ENCODE measurements at regions not wholly inside any gene's neighbourhood (a gene's known extent, or its start where the extent isn't known, plus 50 kb on each side); places are given as distances from the start of the nearest gene placed in this dataset.

DNA sequence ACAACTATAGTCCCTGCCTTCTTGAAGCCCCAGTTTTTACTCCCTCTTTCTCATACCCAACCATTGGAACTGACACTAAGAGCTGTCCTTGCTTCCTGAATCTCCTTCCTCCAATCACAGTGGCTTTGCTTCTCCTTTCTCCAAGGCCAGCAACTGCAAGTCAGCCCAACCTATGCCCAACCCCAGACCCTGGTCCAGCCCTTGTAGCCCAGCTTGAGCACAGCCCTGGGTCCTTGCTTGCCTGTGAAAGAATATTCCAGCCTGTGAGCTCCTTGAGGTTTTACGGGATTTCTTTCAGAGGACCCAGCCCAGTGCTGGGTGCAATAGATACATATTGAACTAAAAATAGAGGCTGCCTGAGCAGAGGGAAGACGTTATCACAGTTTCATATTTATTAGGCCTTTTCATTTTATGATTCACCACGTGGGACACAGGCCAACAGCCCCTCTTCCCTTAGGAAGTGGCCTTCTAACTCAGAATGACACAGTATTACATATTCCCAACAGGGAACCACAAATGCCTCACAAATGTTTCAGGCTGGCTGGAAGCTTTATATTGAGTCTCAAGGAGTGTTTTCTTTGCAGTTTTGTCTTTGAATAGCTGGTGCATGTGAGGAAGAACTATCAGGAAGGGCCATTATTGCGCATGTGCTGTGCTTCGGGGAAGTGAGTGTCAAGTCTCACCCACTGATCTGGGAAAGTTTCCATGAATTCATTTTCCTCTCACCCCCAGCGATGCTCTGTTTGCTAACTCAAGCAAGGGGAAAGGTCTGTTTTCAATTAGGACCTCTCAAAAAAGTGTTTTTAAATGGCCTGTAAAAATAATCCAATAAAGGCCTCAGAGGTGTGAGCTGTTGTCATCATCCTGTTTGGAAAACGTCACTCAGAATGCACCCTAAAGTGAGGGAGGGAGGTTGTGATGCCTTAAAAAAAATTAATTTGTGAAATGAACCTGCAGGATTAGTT is 92.3 kb upstream of the NFIA start:
- no peak for TF ChIP-seq EZH2 (IDR thresholded peaks at IDR 0.05; ENCODE audit: borderline replicate concordance, insufficient read depth, low read length, poor library complexity, severe bottlenecking)
- TF ChIP-seq CTCF (IDR thresholded peaks at IDR 0.05; ENCODE audit: poor library complexity, severe bottlenecking) = no peak
- no peak for TF ChIP-seq POLR2AphosphoS5 (IDR thresholded peaks at IDR 0.05)
- no peak for TF ChIP-seq EP300 (conservative IDR thresholded peaks at IDR 0.05; ENCODE audit: poor library complexity, severe bottlenecking)
